SU-DHL-6 (cell line): ENCODE measurements at regions not wholly inside any gene's neighbourhood (a gene's known extent, or its start where the extent isn't known, plus 50 kb on each side); places are given as distances from the start of the nearest gene placed in this dataset.
"Not testable (repeated sequence)": the region's sequence is repeated elsewhere in the genome, so short reads cannot be mapped to it uniquely, and the experiment has no call there.

ENCODE experiments used
- EZH2phosphoT487 ChIP-seq: fragments of 200-600 bp; sonication (generic), shearing (Covaris generic); conservative IDR thresholded peaks from 2 replicates; pipeline ENCODE4 v1.6.1; 2018; ENCODE audit warnings: mild to moderate bottlenecking, antibody characterized with exemption, low read length, moderate library complexity, mixed read lengths
- TF ChIP-seq, protein P1 (sequence below): fragments of 200-600 bp; sonication (generic); IDR thresholded peaks from one replicate; pipeline ENCODE4 v1.5.1; 2017; ENCODE audit warnings: antibody characterized with exemption, mild to moderate bottlenecking, low read length, moderate library complexity; ENCODE audit not compliant: insufficient read depth, poor library complexity, severe bottlenecking

DNA sequence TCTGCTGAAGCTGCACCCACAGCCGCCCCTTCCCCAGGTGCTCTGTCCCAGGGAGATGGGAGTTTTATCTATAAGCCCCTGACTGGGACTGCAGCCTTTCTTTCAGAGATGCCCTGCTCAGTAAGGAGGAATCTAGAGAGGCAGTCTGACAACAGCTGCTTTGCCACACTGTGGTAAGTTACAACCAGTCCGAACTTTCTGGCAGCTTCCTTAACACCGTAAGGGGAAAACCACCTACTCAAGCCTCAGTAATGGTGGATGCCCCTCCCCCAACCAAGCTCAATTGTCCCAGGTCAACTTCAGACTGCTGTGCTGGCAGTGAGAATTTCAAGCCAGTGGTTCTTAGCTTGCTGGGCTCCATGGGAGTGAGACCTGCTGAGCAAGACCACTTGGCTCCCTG, 129.7 kb downstream of the DUSP6 start:
- TF ChIP-seq, protein P1, sequence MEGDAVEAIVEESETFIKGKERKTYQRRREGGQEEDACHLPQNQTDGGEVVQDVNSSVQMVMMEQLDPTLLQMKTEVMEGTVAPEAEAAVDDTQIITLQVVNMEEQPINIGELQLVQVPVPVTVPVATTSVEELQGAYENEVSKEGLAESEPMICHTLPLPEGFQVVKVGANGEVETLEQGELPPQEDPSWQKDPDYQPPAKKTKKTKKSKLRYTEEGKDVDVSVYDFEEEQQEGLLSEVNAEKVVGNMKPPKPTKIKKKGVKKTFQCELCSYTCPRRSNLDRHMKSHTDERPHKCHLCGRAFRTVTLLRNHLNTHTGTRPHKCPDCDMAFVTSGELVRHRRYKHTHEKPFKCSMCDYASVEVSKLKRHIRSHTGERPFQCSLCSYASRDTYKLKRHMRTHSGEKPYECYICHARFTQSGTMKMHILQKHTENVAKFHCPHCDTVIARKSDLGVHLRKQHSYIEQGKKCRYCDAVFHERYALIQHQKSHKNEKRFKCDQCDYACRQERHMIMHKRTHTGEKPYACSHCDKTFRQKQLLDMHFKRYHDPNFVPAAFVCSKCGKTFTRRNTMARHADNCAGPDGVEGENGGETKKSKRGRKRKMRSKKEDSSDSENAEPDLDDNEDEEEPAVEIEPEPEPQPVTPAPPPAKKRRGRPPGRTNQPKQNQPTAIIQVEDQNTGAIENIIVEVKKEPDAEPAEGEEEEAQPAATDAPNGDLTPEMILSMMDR = not testable (repeated sequence)
- TF ChIP-seq EZH2phosphoT487 = not testable (repeated sequence)
